ENCODE measurements at regions not wholly inside any gene's neighbourhood (a gene's known extent, or its start where the extent isn't known, plus 50 kb on each side); places are given as distances from the start of the nearest gene placed in this dataset.

- Histone ChIP-seq H3K36me3 (ENCODE audit: insufficient read depth) (no peaks in the 10 kb centered on the region), H3K4me3 (no peak overlapping the region), H3K4me2 (no peak overlapping the region), H2AFZ (no peak overlapping the region), H4K20me1 (replicated peaks; ENCODE audit: insufficient read depth) (no peaks in the 10 kb centered on the region), H3K79me2 (replicated peaks; ENCODE audit: insufficient read depth) (no peaks in the 10 kb centered on the region), H3K9me2 (ENCODE audit: insufficient read depth) (peaks cover 12% of the 10 kb centered on the region; the same call in 1 of the 2 replicates), H3K4me1 (ENCODE audit: insufficient read depth) (peaks cover 11% of the 10 kb centered on the region), H3K27me3 (ENCODE audit: insufficient read depth) (no peaks in the 10 kb centered on the region), H3K27ac (ENCODE audit: low read depth) (no peak overlapping the region), H3F3A (replicated peaks; ENCODE audit: low read depth) (no peaks in the 10 kb centered on the region)
- ATAC-seq (no peak), DNase-seq (ENCODE audit: low spot score) (no peak)
- no peak overlapping the region for H3K4me3 Mint-ChIP-seq
- peaks cover 18% of the 10 kb centered on the region for H3K4me1 Mint-ChIP-seq
- no peaks in the 10 kb centered on the region for H3K9me3 Mint-ChIP-seq
- no peak overlapping the region for H3K27ac Mint-ChIP-seq
- no peak for TF ChIP-seq EZH2 (IDR thresholded peaks at IDR 0.05; ENCODE audit: low read depth, unreplicated experiment)
- TF ChIP-seq CREB1 (CRISPR knock-in tag; IDR thresholded peaks at IDR 0.05; ENCODE audit: low read depth), result no peak
- no peak for TF ChIP-seq ZNF331 (CRISPR knock-in tag; IDR thresholded peaks at IDR 0.05; ENCODE audit: low read depth)
- TF ChIP-seq POLR2AphosphoS5 (IDR thresholded peaks at IDR 0.05; ENCODE audit: low read depth), result no peak
- no peak for TF ChIP-seq JUNB (IDR thresholded peaks at IDR 0.05; ENCODE audit: unreplicated experiment)
- TF ChIP-seq ZNF114 (CRISPR knock-in tag; IDR thresholded peaks at IDR 0.05), result no peak
- TF ChIP-seq CTCF (conservative IDR thresholded peaks at IDR 0.05; ENCODE audit: low read depth in 2 of 2), result no peak
- TF ChIP-seq STAT1 (IDR thresholded peaks at IDR 0.05; ENCODE audit: unreplicated experiment), result no peak
- TF ChIP-seq, protein P1, sequence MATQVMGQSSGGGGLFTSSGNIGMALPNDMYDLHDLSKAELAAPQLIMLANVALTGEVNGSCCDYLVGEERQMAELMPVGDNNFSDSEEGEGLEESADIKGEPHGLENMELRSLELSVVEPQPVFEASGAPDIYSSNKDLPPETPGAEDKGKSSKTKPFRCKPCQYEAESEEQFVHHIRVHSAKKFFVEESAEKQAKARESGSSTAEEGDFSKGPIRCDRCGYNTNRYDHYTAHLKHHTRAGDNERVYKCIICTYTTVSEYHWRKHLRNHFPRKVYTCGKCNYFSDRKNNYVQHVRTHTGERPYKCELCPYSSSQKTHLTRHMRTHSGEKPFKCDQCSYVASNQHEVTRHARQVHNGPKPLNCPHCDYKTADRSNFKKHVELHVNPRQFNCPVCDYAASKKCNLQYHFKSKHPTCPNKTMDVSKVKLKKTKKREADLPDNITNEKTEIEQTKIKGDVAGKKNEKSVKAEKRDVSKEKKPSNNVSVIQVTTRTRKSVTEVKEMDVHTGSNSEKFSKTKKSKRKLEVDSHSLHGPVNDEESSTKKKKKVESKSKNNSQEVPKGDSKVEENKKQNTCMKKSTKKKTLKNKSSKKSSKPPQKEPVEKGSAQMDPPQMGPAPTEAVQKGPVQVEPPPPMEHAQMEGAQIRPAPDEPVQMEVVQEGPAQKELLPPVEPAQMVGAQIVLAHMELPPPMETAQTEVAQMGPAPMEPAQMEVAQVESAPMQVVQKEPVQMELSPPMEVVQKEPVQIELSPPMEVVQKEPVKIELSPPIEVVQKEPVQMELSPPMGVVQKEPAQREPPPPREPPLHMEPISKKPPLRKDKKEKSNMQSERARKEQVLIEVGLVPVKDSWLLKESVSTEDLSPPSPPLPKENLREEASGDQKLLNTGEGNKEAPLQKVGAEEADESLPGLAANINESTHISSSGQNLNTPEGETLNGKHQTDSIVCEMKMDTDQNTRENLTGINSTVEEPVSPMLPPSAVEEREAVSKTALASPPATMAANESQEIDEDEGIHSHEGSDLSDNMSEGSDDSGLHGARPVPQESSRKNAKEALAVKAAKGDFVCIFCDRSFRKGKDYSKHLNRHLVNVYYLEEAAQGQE (IDR thresholded peaks at IDR 0.05; ENCODE audit: unreplicated experiment), result no peak
- TF ChIP-seq, protein P2, sequence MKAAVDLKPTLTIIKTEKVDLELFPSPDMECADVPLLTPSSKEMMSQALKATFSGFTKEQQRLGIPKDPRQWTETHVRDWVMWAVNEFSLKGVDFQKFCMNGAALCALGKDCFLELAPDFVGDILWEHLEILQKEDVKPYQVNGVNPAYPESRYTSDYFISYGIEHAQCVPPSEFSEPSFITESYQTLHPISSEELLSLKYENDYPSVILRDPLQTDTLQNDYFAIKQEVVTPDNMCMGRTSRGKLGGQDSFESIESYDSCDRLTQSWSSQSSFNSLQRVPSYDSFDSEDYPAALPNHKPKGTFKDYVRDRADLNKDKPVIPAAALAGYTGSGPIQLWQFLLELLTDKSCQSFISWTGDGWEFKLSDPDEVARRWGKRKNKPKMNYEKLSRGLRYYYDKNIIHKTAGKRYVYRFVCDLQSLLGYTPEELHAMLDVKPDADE (IDR thresholded peaks at IDR 0.05), result no peak
- TF ChIP-seq, protein P3, sequence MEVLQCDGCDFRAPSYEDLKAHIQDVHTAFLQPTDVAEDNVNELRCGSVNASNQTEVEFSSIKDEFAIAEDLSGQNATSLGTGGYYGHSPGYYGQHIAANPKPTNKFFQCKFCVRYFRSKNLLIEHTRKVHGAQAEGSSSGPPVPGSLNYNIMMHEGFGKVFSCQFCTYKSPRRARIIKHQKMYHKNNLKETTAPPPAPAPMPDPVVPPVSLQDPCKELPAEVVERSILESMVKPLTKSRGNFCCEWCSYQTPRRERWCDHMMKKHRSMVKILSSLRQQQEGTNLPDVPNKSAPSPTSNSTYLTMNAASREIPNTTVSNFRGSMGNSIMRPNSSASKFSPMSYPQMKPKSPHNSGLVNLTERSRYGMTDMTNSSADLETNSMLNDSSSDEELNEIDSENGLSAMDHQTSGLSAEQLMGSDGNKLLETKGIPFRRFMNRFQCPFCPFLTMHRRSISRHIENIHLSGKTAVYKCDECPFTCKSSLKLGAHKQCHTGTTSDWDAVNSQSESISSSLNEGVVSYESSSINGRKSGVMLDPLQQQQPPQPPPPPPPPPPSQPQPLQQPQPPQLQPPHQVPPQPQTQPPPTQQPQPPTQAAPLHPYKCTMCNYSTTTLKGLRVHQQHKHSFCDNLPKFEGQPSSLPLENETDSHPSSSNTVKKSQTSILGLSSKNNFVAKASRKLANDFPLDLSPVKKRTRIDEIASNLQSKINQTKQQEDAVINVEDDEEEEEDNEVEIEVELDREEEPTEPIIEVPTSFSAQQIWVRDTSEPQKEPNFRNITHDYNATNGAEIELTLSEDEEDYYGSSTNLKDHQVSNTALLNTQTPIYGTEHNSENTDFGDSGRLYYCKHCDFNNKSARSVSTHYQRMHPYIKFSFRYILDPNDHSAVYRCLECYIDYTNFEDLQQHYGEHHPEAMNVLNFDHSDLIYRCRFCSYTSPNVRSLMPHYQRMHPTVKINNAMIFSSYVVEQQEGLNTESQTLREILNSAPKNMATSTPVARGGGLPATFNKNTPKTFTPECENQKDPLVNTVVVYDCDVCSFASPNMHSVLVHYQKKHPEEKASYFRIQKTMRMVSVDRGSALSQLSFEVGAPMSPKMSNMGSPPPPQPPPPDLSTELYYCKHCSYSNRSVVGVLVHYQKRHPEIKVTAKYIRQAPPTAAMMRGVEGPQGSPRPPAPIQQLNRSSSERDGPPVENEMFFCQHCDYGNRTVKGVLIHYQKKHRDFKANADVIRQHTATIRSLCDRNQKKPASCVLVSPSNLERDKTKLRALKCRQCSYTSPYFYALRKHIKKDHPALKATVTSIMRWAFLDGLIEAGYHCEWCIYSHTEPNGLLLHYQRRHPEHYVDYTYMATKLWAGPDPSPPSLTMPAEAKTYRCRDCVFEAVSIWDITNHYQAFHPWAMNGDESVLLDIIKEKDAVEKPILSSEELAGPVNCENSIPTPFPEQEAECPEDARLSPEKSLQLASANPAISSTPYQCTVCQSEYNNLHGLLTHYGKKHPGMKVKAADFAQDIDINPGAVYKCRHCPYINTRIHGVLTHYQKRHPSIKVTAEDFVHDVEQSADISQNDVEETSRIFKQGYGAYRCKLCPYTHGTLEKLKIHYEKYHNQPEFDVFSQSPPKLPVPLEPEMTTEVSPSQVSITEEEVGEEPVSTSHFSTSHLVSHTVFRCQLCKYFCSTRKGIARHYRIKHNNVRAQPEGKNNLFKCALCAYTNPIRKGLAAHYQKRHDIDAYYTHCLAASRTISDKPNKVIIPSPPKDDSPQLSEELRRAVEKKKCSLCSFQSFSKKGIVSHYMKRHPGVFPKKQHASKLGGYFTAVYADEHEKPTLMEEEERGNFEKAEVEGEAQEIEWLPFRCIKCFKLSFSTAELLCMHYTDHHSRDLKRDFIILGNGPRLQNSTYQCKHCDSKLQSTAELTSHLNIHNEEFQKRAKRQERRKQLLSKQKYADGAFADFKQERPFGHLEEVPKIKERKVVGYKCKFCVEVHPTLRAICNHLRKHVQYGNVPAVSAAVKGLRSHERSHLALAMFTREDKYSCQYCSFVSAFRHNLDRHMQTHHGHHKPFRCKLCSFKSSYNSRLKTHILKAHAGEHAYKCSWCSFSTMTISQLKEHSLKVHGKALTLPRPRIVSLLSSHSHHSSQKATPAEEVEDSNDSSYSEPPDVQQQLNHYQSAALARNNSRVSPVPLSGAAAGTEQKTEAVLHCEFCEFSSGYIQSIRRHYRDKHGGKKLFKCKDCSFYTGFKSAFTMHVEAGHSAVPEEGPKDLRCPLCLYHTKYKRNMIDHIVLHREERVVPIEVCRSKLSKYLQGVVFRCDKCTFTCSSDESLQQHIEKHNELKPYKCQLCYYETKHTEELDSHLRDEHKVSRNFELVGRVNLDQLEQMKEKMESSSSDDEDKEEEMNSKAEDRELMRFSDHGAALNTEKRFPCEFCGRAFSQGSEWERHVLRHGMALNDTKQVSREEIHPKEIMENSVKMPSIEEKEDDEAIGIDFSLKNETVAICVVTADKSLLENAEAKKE (CRISPR knock-in tag; IDR thresholded peaks at IDR 0.05), result no peak
- no peak for TF ChIP-seq NANOG (IDR thresholded peaks at IDR 0.05; ENCODE audit: borderline replicate concordance)
- TF ChIP-seq EZH2phosphoT487 (IDR thresholded peaks at IDR 0.05; ENCODE audit: unreplicated experiment), result no peak
- H3K27me3 Mint-ChIP-seq (ENCODE audit: insufficient read depth, low read depth, poor library complexity), result no peaks in the 10 kb centered on the region
- no peaks in the 10 kb centered on the region; the same call in 1 of the 3 replicates for H3K36me3 Mint-ChIP-seq (ENCODE audit: low read depth)
Observed at GRCh38 chr2:150976604-150977003, 285.1 kb downstream of the RBM43 start.

All from GM23338 (cell line).